ENCODE measurements at regions not wholly inside any gene's neighbourhood (a gene's known extent, or its start where the extent isn't known, plus 50 kb on each side); places are given as distances from the start of the nearest gene placed in this dataset.

DNA sequence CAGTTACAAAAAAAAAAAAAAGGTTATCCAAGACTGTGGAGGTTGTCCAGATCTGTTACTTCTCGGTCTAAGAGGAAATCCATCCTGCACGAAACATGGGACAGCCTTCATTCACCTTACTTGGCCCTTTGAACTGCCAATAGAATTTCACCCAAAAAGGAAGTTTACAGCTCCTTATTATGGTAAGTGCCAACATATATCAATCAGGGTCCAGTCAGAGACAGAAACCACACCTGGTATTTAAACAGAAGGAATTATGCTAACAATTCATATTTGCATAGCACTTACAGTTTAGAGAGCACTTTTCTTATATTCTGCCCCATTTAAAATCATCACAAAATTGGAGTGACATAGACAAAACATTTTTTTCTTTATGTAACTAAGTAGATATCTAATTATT lies 93.6 kb upstream of the PTPN3 start:
- no peaks in the 10 kb centered on the region for H3K36me3 ChIP-seq
- intact Hi-C loops (cut with DNase I) = loop anchor here in 1 of 10 donors (5.0 kb wide), 1 partner anchor 36 kb away; no protein-coding TSS in a partner anchor
- ATAC-seq (no peak), DNase-seq (no peak)
- TF ChIP-seq POLR2A (IDR thresholded peaks at IDR 0.05) = no peak
- TF ChIP-seq, protein P1, sequence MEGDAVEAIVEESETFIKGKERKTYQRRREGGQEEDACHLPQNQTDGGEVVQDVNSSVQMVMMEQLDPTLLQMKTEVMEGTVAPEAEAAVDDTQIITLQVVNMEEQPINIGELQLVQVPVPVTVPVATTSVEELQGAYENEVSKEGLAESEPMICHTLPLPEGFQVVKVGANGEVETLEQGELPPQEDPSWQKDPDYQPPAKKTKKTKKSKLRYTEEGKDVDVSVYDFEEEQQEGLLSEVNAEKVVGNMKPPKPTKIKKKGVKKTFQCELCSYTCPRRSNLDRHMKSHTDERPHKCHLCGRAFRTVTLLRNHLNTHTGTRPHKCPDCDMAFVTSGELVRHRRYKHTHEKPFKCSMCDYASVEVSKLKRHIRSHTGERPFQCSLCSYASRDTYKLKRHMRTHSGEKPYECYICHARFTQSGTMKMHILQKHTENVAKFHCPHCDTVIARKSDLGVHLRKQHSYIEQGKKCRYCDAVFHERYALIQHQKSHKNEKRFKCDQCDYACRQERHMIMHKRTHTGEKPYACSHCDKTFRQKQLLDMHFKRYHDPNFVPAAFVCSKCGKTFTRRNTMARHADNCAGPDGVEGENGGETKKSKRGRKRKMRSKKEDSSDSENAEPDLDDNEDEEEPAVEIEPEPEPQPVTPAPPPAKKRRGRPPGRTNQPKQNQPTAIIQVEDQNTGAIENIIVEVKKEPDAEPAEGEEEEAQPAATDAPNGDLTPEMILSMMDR (IDR thresholded peaks at IDR 0.05) = no peak
- no peak overlapping the region for H3K27ac ChIP-seq
- no peaks in the 10 kb centered on the region for H3K27me3 ChIP-seq
- WGBS, 4 donors = 42 to 69% (median 54%) methylated on average over 2 of the region's 2 CpGs
- H3K4me1 ChIP-seq = peaks cover 0 to 19% (median 6%) of the 10 kb centered on the region in 12 donors
- peaks cover 0 to 10% (median 0%) of the 10 kb centered on the region in 12 donors for H3K9me3 ChIP-seq
- H3K4me3 ChIP-seq = no peak overlapping the region

DNA sequence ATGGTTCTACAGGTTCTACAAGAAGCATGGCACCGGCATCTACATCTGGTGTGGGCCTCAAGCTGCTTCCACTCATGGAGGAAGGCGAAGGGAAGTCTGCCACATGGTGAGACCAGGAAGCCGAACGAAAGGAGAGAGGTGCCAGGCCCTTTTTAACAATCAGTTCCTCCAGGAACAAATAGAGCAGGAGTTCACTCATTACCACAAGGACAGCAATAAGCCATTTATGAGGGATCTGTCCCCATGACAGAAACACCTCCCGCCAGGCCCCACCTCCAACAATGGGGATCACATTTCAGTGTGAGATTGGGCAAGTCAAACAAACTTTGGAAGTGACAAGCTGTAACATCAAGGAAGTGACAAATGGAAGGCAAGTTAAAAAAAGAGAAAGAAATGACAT lies 95.5 kb upstream of the PTPN3 start:
- peaks cover 0 to 10% (median 0%) of the 10 kb centered on the region in 12 donors for H3K9me3 ChIP-seq
- no peaks in the 10 kb centered on the region for H3K36me3 ChIP-seq
- H3K27me3 ChIP-seq = no peaks in the 10 kb centered on the region
- DNase-seq = no peak
- H3K4me1 ChIP-seq = peaks cover 0 to 15% (median 2%) of the 10 kb centered on the region in 12 donors
- H3K27ac ChIP-seq = no peak overlapping the region
- H3K4me3 ChIP-seq = no peak overlapping the region
- no peak for ATAC-seq
- 89 to 94% (median 92%) methylated on average over 5 of the region's 5 CpGs for WGBS, 4 donors
- TF ChIP-seq POLR2A (IDR thresholded peaks at IDR 0.05) = no peak
- TF ChIP-seq, protein P1 (IDR thresholded peaks at IDR 0.05) = no peak
- intact Hi-C loops (cut with DNase I) = loop anchor here in 1 of 10 donors (5.0 kb wide), 1 partner anchor 34 kb away; no protein-coding TSS in a partner anchor

DNA sequence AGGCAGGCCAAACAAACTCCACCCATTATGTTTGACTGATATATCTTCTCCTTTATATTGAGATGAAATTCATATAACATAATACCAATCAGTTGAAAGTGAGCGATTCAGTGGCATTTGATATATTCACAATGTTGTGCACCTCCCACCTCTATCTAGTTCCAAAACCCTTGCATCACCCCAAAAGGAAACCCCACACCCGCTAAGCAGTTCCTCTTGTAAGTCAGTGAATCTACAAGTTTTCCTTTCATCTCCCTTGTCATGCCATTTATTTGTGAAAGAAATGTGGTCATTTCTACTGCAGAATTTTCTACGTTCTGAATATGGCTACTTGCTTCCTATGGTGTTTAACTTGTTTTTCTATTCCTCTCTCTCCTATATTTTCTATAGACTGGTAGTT lies 99.4 kb upstream of the PTPN3 start:
- no peak for ATAC-seq
- 83 to 86% (median 84%) methylated on average over 3 of the region's 3 CpGs for WGBS, 4 donors
- no peak for DNase-seq
- H3K27me3 ChIP-seq = no peaks in the 10 kb centered on the region
- H3K4me1 ChIP-seq = no peaks in the 10 kb centered on the region
- H3K27ac ChIP-seq = no peak overlapping the region
- TF ChIP-seq POLR2A (IDR thresholded peaks at IDR 0.05) = no peak
- TF ChIP-seq, protein P1 (IDR thresholded peaks at IDR 0.05) = no peak
- no peak overlapping the region for H3K4me3 ChIP-seq
- intact Hi-C loops (cut with DNase I) = no loop called here
- peaks cover 0 to 8% (median 0%) of the 10 kb centered on the region in 12 donors for H3K9me3 ChIP-seq
- no peaks in the 10 kb centered on the region for H3K36me3 ChIP-seq

DNA sequence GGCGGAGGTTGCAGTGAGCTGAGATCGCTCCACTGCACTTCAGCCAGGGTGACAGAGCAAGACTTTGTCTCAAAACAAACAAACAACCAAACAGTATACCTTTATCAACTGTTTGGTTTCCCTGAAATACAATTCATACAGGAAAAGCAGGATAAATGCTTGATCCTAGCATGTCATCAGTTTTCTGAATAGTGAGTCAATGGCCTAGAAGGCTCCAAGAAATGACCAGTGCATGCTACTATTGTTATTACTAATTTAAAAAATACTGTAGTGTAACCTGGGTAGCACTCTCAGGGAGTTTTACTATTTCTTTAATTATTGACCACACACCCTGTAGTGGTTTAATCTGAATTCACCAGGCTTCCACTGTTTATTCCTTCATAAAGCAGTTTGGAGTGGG lies 101.0 kb upstream of the PTPN3 start:
- H3K27me3 ChIP-seq = no peaks in the 10 kb centered on the region
- TF ChIP-seq, protein P1 (IDR thresholded peaks at IDR 0.05) = no peak
- TF ChIP-seq POLR2A (IDR thresholded peaks at IDR 0.05) = no peak
- 94 to 97% (median 96%) methylated on average over 2 of the region's 2 CpGs for WGBS, 4 donors
- no peak overlapping the region for H3K27ac ChIP-seq
- intact Hi-C loops (cut with DNase I) = no loop called here
- DNase-seq (no peak), ATAC-seq (no peak)
- H3K9me3 ChIP-seq = peaks cover 0 to 8% (median 0%) of the 10 kb centered on the region in 12 donors
- no peaks in the 10 kb centered on the region for H3K36me3 ChIP-seq
- no peaks in the 10 kb centered on the region for H3K4me1 ChIP-seq
- H3K4me3 ChIP-seq = no peak overlapping the region

Measured in heart left ventricle (tissue), 16 donors.